H1 (cell line): ENCODE measurements at regions not wholly inside any gene's neighbourhood (a gene's known extent, or its start where the extent isn't known, plus 50 kb on each side); places are given as distances from the start of the nearest gene placed in this dataset.

ENCODE experiments used
- CTCF ChIA-PET: fragments of 300-600 bp; sonication (Branson Sonifier 250); formaldehyde crosslinking; loops from one replicate; lab custom pipeline; 2021; ENCODE audit not compliant: partially characterized antibody; lab: Charles Lee
- POLR2A ChIA-PET: fragments of 300-600 bp; sonication (Branson Sonifier 250); formaldehyde crosslinking; loops from one replicate; lab custom pipeline; 2021; ENCODE audit warnings: inconsistent platforms; ENCODE audit not compliant: partially characterized antibody; lab: Charles Lee
- DNase-seq, 2 experiments: peaks; one replicate each; pipeline versions ENCODE4 v3.0.0 to v3.0.0-alpha.2; 2010 to 2022; ENCODE audit warnings: low spot score in 2 of 2, low read depth in 1 of 2, mixed read lengths in 1 of 2
- FAIRE-seq: peaks from 2 replicates; lab custom pipeline; 2011; peaks lifted over from hg19 to GRCh38; lab: Jason Lieb, UNC
- H2AFZ ChIP-seq: 2 replicates; pipeline ENCODE4 v1.8.1; 2012; ENCODE audit warnings: low read length, inconsistent platforms
- H2AK5ac ChIP-seq: 2 replicates; pipeline ENCODE4 v1.6.1; 2013; ENCODE audit warnings: low read depth, low read length
- H2BK120ac ChIP-seq: replicated peaks from 2 replicates; pipeline ENCODE3; 2013; ENCODE audit warnings: low read depth, low read length, inconsistent platforms
- H2BK12ac ChIP-seq: 2 replicates; pipeline ENCODE4 v1.6.1; 2013; ENCODE audit warnings: low read depth, low read length
- H2BK15ac ChIP-seq: 2 replicates; pipeline ENCODE4 v1.6.1; 2013; ENCODE audit warnings: low read length
- H2BK20ac ChIP-seq: 2 replicates; pipeline ENCODE4 v1.6.1; 2013; ENCODE audit warnings: low read length
- H2BK5ac ChIP-seq: 2 replicates; pipeline ENCODE4 v1.6.1; 2013; ENCODE audit warnings: low read depth, low read length
- H3K14ac ChIP-seq: 2 replicates; pipeline ENCODE4 v1.6.1; 2013; ENCODE audit warnings: inconsistent platforms; ENCODE audit not compliant: insufficient read length
- H3K18ac ChIP-seq: 2 replicates; pipeline ENCODE4 v1.6.1; 2013; ENCODE audit warnings: low read length; ENCODE audit errors: extremely low read depth
- H3K23ac ChIP-seq: 2 replicates; pipeline ENCODE4 v1.6.1; 2013; ENCODE audit warnings: inconsistent platforms; ENCODE audit not compliant: insufficient read length
- H3K23me2 ChIP-seq: 2 replicates; pipeline ENCODE4 v1.6.1; 2013; ENCODE audit warnings: low read depth, low read length
- H3K27ac ChIP-seq: 2 replicates; pipeline ENCODE4 v1.6.1; 2011; ENCODE audit warnings: low read depth, low read length, inconsistent platforms
- H3K27me3 ChIP-seq, 4 experiments: replicated peaks in 1 of 4; 1 replicate in 1 of 4; 2 replicates in 3 of 4; pipeline versions ENCODE4 v1.6.1 to v1.8.1; 2011 to 2013; ENCODE audit warnings: low read length in 3 of 4, mild to moderate bottlenecking in 3 of 4, inconsistent platforms in 2 of 4, mixed read lengths in 2 of 4, moderate library complexity in 1 of 4; ENCODE audit not compliant: control insufficient read depth in 3 of 4, insufficient read depth in 3 of 4; ENCODE audit errors: extremely low read depth in 1 of 4
- H3K36me3 ChIP-seq, 4 experiments: 2 replicates each; pipeline versions ENCODE4 v1.6.1 to v1.8.1; 2011 to 2013; ENCODE audit warnings: mild to moderate bottlenecking in 4 of 4, low read length in 3 of 4, moderate library complexity in 2 of 4, control low read depth in 1 of 4, inconsistent platforms in 1 of 4; ENCODE audit not compliant: insufficient read depth in 4 of 4, control insufficient read depth in 2 of 4
- H3K4ac ChIP-seq: replicated peaks from 2 replicates; pipeline ENCODE3; 2013; ENCODE audit warnings: low read length, low read depth, mixed read lengths, inconsistent platforms; ENCODE audit not compliant: insufficient read length
- H3K4me1 ChIP-seq, 4 experiments: replicated peaks in 1 of 4; 1 replicate in 1 of 4; 2 replicates in 3 of 4; pipeline versions ENCODE4 v1.6.1 to v1.8.1; 2011 to 2013; ENCODE audit warnings: low read length in 3 of 4, inconsistent platforms in 2 of 4, mixed read lengths in 1 of 4; ENCODE audit not compliant: insufficient read depth in 4 of 4, control insufficient read depth in 3 of 4
- H3K4me2 ChIP-seq, 2 experiments: 2 replicates each; pipeline versions ENCODE4 v1.6.1 to v1.8.1; 2011 to 2013; ENCODE audit warnings: low read depth in 2 of 2, low read length in 2 of 2, control low read depth in 1 of 2, inconsistent platforms in 1 of 2, mild to moderate bottlenecking in 1 of 2; ENCODE audit not compliant: insufficient read depth in 1 of 2
- H3K4me3 ChIP-seq, 4 experiments: fragments of 200-600, 300-600 bp in 1 of 4; sonication (generic), shearing (Covaris generic), sonication (Bioruptor Twin) in 1 of 4; 2 replicates each; pipeline versions ENCODE4 v1.5.1 to v1.8.1; 2011 to 2016; ENCODE audit warnings: low read length in 4 of 4, low read depth in 3 of 4, control low read depth in 2 of 4, inconsistent platforms in 2 of 4, mild to moderate bottlenecking in 2 of 4, mixed read lengths in 1 of 4, moderate library complexity in 1 of 4; ENCODE audit not compliant: insufficient read depth in 2 of 4; ENCODE audit errors: extremely low read depth in 1 of 4
- H3K56ac ChIP-seq: replicated peaks from 2 replicates; pipeline ENCODE3; 2013; ENCODE audit warnings: low read depth, mild to moderate bottlenecking, mixed read lengths, low read length, inconsistent platforms; ENCODE audit not compliant: insufficient read length
- H3K79me1 ChIP-seq: 2 replicates; pipeline ENCODE4 v1.6.1; 2013; ENCODE audit warnings: low read depth, low read length, control low read depth
- H3K79me2 ChIP-seq, 2 experiments: 2 replicates each; pipeline versions ENCODE4 v1.6.1 to v1.8.1; 2012 to 2013; ENCODE audit warnings: low read length in 2 of 2, mild to moderate bottlenecking in 2 of 2, inconsistent platforms in 1 of 2; ENCODE audit not compliant: insufficient read depth in 2 of 2, control insufficient read depth in 1 of 2
- H3K9ac ChIP-seq, 4 experiments: replicated peaks in 1 of 4; 1 replicate in 1 of 4; 2 replicates in 3 of 4; pipeline versions ENCODE4 v1.6.1 to v1.8.1; 2011 to 2013; ENCODE audit warnings: low read depth in 3 of 4, low read length in 3 of 4, control low read depth in 2 of 4, mild to moderate bottlenecking in 2 of 4, moderate library complexity in 2 of 4, inconsistent platforms in 1 of 4; ENCODE audit errors: extremely low read depth in 1 of 4
- H3K9me3 ChIP-seq, 2 experiments: 2 replicates each; pipeline versions ENCODE4 v1.6.1 to v1.8.1; 2012 to 2013; ENCODE audit warnings: mild to moderate bottlenecking in 2 of 2, moderate library complexity in 2 of 2, control low read depth in 1 of 2, inconsistent platforms in 1 of 2, low read depth in 1 of 2, low read length in 1 of 2, mixed read lengths in 1 of 2; ENCODE audit not compliant: insufficient read depth in 2 of 2
- H4K20me1 ChIP-seq, 2 experiments: replicated peaks in 1 of 2; 2 replicates each; pipeline versions ENCODE3 to v1.8.1; 2011 to 2013; ENCODE audit warnings: inconsistent platforms in 2 of 2, low read length in 2 of 2, mild to moderate bottlenecking in 1 of 2; ENCODE audit not compliant: insufficient read depth in 2 of 2, control insufficient read depth in 1 of 2
- H4K5ac ChIP-seq: 2 replicates; pipeline ENCODE4 v1.6.1; 2013; ENCODE audit warnings: low read length, low read depth, mixed read lengths, inconsistent platforms; ENCODE audit not compliant: insufficient read length
- H4K8ac ChIP-seq: 2 replicates; pipeline ENCODE4 v1.8.0; 2013; ENCODE audit warnings: mild to moderate bottlenecking, moderate library complexity, low read length, inconsistent platforms; ENCODE audit not compliant: insufficient read depth; ENCODE audit errors: extremely low read depth
- H4K91ac ChIP-seq: replicated peaks from 2 replicates; pipeline ENCODE3; 2013; ENCODE audit warnings: low read length, mixed read lengths, inconsistent platforms; ENCODE audit not compliant: insufficient read length
- ATF2 ChIP-seq: IDR thresholded peaks from 2 replicates; pipeline ENCODE4 v1.6.1; 2012; ENCODE audit warnings: low read length, inconsistent platforms
- CBX8 ChIP-seq: fragments of 300-800, 300-1000 bp; sonication (generic); IDR thresholded peaks from 2 replicates; pipeline ENCODE4 v1.7.1; 2016; ENCODE audit warnings: low read depth, low read length, borderline replicate concordance
- CHD2 ChIP-seq: IDR thresholded peaks from 2 replicates; pipeline ENCODE4 v1.6.1; 2012; ENCODE audit warnings: low read length, improper control_type of control experiment
- CTBP2 ChIP-seq: IDR thresholded peaks from 2 replicates; pipeline ENCODE4 v1.7.0; 2011; ENCODE audit warnings: borderline replicate concordance, mild to moderate bottlenecking, moderate library complexity, mixed read lengths, low read length; ENCODE audit not compliant: insufficient read depth, insufficient read length
- E2F6 ChIP-seq: IDR thresholded peaks from 2 replicates; pipeline ENCODE4 v1.6.1; 2012; ENCODE audit warnings: inconsistent platforms
- GTF2F1 ChIP-seq: IDR thresholded peaks from 2 replicates; pipeline ENCODE4 v1.6.1; 2012; ENCODE audit warnings: low read depth, low read length, improper control_type of control experiment, borderline replicate concordance
- NANOG ChIP-seq: IDR thresholded peaks from 2 replicates; pipeline ENCODE4 v1.6.1; 2011; ENCODE audit warnings: low read length, low read depth, mild to moderate bottlenecking, inconsistent platforms; ENCODE audit not compliant: insufficient read depth, poor library complexity, severe bottlenecking
- PHF8 ChIP-seq: fragments of 200-600 bp; sonication (generic); conservative IDR thresholded peaks from 2 replicates; pipeline ENCODE4 v1.7.1; 2012; ENCODE audit warnings: low read depth, mild to moderate bottlenecking, inconsistent platforms, low read length, moderate library complexity
- RFX5 ChIP-seq: IDR thresholded peaks from 2 replicates; pipeline ENCODE4 v1.6.1; 2011; ENCODE audit warnings: low read depth, low read length, improper control_type of control experiment, borderline replicate concordance
- SIN3A ChIP-seq, 2 experiments: IDR thresholded peaks in 1 of 2; conservative IDR thresholded peaks in 1 of 2; 2 replicates each; pipeline ENCODE4 v1.6.1; 2011 to 2012; ENCODE audit warnings: low read length in 2 of 2, improper control_type of control experiment in 1 of 2, low read depth in 1 of 2, mild to moderate bottlenecking in 1 of 2
- SIX5 ChIP-seq: IDR thresholded peaks from 2 replicates; pipeline ENCODE4 v1.6.1; 2011; ENCODE audit warnings: mild to moderate bottlenecking, low read depth, low read length
- YY1 ChIP-seq: IDR thresholded peaks from 2 replicates; pipeline ENCODE4 v1.6.1; 2011; ENCODE audit warnings: low read depth, mild to moderate bottlenecking, low read length
- ZNF274 ChIP-seq: IDR thresholded peaks from 2 replicates; pipeline ENCODE4 v1.7.0; 2012; ENCODE audit warnings: low read length, borderline replicate concordance; ENCODE audit errors: extremely low read depth

GRCh38 chr4:28277931-28278330 lies 1417.3 kb downstream of the STIM2 start:
- Histone ChIP-seq H3K79me1 (no peaks in the 10 kb centered on the region), H3K14ac (no peak overlapping the region), H4K20me1 (no peaks in the 10 kb centered on the region), H2BK120ac (no peak overlapping the region), H2AFZ (no peak overlapping the region), H3K27ac (no peak overlapping the region), H3K4me2 (no peak overlapping the region), H3K18ac (no peak overlapping the region), H3K23ac (no peak overlapping the region), H2BK12ac (no peak overlapping the region), H3K36me3 (no peaks in the 10 kb centered on the region), H2BK5ac (no peak overlapping the region), H3K4ac (no peak overlapping the region), H3K23me2 (no peaks in the 10 kb centered on the region), H3K9me3 (no peaks in the 10 kb centered on the region), H4K5ac (no peak overlapping the region), H2AK5ac (no peak overlapping the region), H3K4me3 (no peak overlapping the region), H2BK20ac (no peak overlapping the region), H4K8ac (no peak overlapping the region), H3K79me2 (no peaks in the 10 kb centered on the region), H3K4me1 (peaks cover 0 to 5% (median 1%) of the 10 kb centered on the region in 4 experiments; a peak in 2 of 7 replicates), H4K91ac (no peak overlapping the region), H2BK15ac (no peak overlapping the region), H3K27me3 (no peaks in the 10 kb centered on the region), H3K56ac (no peak overlapping the region), H3K9ac (no peak overlapping the region)
- TF ChIP-seq CHD2 (no peak), NANOG (no peak), SIX5 (no peak), RFX5 (no peak), E2F6 (no peak), SIN3A (conservative IDR thresholded peaks at IDR 0.05 in 1 of 2, IDR thresholded peaks at IDR 0.05 in 1 of 2; ENCODE audit: low read depth in 1 of 2, low read length in 2 of 2) (no peak), GTF2F1 (no peak), CBX8 (no peak), YY1 (no peak), ZNF274 (no peak), PHF8 (no peak), ATF2 (no peak), CTBP2 (no peak)
- DNase-seq (no peak), FAIRE-seq (no peak)
- ChIA-PET POLR2A (no interaction called here), CTCF (interaction anchor here (0.8 kb wide), 1 partner anchor 68 kb away, joined by 5 read pairs; no protein-coding TSS in a partner anchor)
